ENCODE measurements at regions not wholly inside any gene's neighbourhood (a gene's known extent, or its start where the extent isn't known, plus 50 kb on each side); places are given as distances from the start of the nearest gene placed in this dataset.

DNA sequence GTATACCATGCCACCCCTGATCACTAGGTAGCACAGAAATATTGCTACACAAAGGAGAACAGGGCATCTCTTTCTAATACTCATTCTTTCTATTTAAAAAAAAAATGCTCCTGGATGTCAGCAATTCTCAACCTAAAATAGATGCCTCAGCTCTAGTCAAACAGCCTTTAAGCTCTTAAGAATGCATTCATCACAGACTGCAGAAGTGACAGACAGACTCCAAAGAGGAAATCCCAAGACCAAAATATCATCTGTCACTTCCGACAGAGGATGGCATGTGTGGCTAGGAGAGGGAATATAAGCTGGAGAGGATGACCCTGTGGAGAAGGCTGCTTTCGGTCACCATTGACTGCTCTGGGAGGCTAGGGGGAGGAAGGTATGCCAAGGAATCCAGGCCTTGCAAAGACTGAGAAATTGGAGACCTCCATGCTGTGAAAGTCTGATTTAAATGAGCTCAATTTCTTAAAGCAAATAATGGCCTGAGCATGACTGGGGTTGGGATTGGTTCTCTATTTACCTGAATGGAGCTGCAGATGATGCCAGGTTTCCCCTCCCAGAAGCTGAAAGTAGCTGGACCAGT is 277.4 kb downstream of the BRINP2 start:
- TF ChIP-seq, protein P1, sequence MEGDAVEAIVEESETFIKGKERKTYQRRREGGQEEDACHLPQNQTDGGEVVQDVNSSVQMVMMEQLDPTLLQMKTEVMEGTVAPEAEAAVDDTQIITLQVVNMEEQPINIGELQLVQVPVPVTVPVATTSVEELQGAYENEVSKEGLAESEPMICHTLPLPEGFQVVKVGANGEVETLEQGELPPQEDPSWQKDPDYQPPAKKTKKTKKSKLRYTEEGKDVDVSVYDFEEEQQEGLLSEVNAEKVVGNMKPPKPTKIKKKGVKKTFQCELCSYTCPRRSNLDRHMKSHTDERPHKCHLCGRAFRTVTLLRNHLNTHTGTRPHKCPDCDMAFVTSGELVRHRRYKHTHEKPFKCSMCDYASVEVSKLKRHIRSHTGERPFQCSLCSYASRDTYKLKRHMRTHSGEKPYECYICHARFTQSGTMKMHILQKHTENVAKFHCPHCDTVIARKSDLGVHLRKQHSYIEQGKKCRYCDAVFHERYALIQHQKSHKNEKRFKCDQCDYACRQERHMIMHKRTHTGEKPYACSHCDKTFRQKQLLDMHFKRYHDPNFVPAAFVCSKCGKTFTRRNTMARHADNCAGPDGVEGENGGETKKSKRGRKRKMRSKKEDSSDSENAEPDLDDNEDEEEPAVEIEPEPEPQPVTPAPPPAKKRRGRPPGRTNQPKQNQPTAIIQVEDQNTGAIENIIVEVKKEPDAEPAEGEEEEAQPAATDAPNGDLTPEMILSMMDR (IDR thresholded peaks at IDR 0.05; ENCODE audit: insufficient read depth, missing control alignments) = no peak
- no peak for DNase-seq (ENCODE audit: insufficient read length, low spot score)
- FAIRE-seq = no peak

DNA sequence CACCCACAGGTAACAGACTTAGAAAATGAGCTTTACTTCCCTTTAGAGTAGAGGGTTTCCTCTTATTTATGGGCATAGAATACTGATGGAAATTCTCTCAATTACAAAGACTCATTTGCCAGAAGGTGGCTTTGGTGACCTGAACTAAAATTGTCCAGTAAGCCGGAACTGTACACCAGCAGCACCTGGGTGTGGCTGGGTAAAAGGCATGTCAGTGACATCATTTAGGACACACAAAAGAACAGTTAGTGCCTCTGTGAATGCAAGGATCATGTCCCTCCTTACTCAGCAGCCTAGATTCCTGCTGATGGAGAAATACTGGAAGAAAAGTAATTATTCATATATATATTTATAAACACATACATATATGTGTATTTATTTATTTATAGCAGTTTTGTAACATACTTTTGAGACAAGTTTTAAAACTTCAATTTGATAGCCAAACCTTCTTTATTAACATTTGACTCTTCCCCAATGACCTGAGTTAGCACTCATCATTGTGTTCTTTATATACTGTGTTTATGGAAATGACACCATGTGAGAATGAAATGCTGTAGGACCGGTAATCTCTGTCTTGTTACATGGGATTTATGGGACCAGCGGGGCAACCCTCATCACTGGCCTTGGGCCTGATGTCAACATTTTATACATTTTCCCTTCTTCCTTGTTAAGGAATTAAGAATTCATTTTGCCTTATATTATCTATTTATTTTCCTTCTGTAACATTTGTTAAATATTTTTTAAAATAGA is 274.4 kb downstream of the BRINP2 start:
- TF ChIP-seq, protein P1 (IDR thresholded peaks at IDR 0.05; ENCODE audit: insufficient read depth, missing control alignments) = no peak
- FAIRE-seq = no peak
- DNase-seq (ENCODE audit: insufficient read length, low spot score) = no peak

DNA sequence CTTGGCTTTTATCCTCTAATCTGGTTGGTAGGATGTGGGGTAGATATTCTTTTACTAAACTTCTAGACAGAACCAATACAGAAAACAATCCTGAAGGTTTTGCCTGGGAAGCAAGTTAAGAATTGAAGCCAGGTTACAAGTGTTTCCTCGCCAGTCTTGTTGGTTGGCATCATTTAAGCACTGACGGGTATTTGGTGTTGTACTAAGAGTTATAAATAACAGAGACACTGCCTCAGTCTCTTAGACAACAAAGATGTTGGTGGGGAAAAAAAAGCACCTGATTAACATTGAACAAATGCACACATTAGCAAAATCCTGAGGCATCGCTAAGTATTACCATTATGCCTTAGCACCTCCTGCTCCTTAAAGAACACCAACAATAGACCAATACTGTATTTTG is 272.2 kb downstream of the BRINP2 start:
- TF ChIP-seq, protein P1 (IDR thresholded peaks at IDR 0.05; ENCODE audit: insufficient read depth, missing control alignments) = no peak
- DNase-seq (ENCODE audit: insufficient read length, low spot score) (no peak), FAIRE-seq (peak; percentile 35)

DNA sequence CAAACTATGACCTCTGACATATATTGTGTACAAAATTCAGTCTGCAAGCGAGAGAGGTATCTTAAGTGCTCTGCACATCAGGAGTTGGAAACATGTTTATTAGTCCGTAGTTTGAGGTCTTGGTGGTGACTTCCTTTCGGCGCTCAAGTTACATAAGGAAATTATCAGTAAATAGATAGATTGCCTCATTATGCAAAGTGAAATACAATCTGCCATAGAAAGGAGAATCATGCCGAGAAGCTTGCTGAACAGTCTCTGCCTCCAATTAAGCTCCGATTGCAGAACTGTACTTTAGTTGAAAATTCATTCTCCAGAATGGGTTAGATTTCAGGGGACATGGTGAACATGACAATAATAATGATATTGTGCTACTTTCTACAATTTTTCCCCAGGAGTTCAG is 271.8 kb downstream of the BRINP2 start:
- FAIRE-seq = peak; percentile 77

DNA sequence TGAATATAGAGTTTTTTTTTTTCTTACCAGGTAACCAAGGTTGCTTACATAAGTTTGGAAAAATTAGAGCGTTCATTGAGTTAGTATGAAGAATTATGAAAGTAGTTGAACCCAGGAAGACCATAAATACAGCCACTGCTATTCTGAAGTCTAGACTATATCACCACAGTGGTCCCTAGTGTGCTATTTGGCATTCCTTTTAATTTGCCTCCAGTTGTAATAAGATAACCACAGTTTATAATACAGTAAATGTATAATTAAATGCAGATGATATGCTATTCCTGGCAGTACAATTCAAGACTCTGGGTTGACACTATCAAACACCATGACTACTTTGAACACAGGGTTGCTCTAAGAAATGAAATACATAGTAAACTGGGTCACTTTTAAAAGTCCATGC is 270.5 kb downstream of the BRINP2 start:
- no peak for DNase-seq (ENCODE audit: insufficient read length, low spot score)
- TF ChIP-seq, protein P1 (IDR thresholded peaks at IDR 0.05; ENCODE audit: insufficient read depth, missing control alignments) = no peak
- no peak for FAIRE-seq

More for the DNA sequence above, 271.8 kb downstream of the BRINP2 start:
- TF ChIP-seq, protein P1 (IDR thresholded peaks at IDR 0.05; ENCODE audit: insufficient read depth, missing control alignments) = no peak
- DNase-seq (ENCODE audit: insufficient read length, low spot score) = no peak

DNA sequence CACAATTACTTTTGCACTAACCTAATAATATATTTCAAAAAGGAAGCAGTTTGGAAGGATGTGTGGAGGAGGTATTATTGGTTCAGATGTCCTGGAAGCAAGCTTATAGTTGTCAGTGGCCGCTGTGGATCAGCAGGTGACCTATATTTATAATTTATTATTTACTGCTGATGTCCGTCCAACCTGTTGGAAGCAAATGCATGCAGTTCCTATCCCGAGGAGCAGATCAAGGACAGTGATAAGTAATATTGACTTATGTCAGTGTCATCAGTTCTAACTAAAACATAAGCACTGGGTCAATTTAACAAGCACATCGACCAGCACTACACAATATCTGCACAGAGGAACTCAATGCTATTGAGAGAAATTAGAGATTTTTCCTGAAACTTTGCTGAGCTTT is 270.1 kb downstream of the BRINP2 start:
- TF ChIP-seq, protein P1 (IDR thresholded peaks at IDR 0.05; ENCODE audit: insufficient read depth, missing control alignments) = no peak
- FAIRE-seq (no peak), DNase-seq (ENCODE audit: insufficient read length, low spot score) (no peak)

DNA sequence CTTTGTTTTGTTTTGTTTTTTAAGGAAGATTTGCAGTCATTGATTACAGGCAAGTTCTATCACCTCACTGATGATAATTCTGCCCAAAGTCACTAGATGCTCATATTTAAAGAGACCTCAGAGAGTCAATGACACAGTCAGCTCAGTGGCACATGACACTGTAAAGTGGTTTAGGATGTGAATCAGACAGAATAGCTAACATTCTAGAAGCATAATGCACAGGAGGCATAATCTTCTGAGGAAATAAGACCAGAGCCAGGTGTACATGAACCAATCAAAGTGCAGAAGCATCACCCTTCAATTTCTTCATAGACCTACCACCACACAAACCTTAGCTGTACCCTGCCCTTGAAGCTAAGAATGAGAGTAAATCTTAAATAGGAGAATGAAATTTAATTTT is 268.5 kb downstream of the BRINP2 start:
- TF ChIP-seq, protein P1 (IDR thresholded peaks at IDR 0.05; ENCODE audit: insufficient read depth, missing control alignments) = no peak
- DNase-seq (ENCODE audit: insufficient read length, low spot score) = no peak
- peak; percentile 41 for FAIRE-seq
